ENCODE measurements at regions not wholly inside any gene's neighbourhood (a gene's known extent, or its start where the extent isn't known, plus 50 kb on each side); places are given as distances from the start of the nearest gene placed in this dataset.

DNA sequence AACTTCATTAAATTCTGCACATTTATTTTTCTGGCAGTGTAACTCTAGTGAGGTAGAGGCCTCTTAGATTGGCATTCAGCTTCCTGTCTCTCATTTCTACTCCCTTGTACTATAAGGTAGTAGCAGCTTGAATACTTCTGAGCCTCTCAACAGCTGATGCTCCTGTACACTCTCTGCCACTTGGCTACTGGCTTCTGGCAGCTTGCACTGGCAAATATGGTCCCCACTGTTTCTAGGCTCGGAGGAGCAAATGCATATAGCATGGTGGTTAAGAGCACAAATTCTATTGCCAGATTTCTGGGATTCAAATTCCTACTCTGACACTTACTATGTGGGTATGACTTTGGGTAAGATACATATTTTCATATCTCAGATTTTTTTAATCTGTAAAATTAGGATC lies 292.8 kb upstream of the ADGRB3 start:
- intact Hi-C loops (cut with micrococcal nuclease; ENCODE audit: unreplicated experiment) = loop anchor here (10.0 kb wide), 1 partner anchor 623 kb away; no protein-coding TSS in a partner anchor
- FAIRE-seq = no peak

More for the DNA sequence above, 292.8 kb upstream of the ADGRB3 start:
- POLR2A ChIA-PET = no interaction called here
- Histone ChIP-seq H4K20me1 (ENCODE audit: control insufficient read depth, insufficient read depth) (no peaks in the 10 kb centered on the region), H3K27me3 (replicated peaks in 1 of 2; ENCODE audit: control insufficient read depth in 2 of 2, insufficient read depth in 2 of 2, low read length in 1 of 2) (no peaks in the 10 kb centered on the region), H3K27ac (ENCODE audit: control insufficient read depth, insufficient read depth) (no peak overlapping the region), H3K36me3 (ENCODE audit: control insufficient read depth in 2 of 2, insufficient read depth in 2 of 2, low read length in 1 of 2) (no peaks in the 10 kb centered on the region), H3K79me2 (ENCODE audit: control insufficient read depth, insufficient read depth, low read length) (no peaks in the 10 kb centered on the region), H3K4me2 (ENCODE audit: control insufficient read depth, insufficient read depth) (no peak overlapping the region), H3K9ac (ENCODE audit: control insufficient read depth, insufficient read depth, low read length) (no peak overlapping the region), H2AFZ (ENCODE audit: control insufficient read depth, low read depth, low read length) (no peak overlapping the region), H3K4me3 (no peak overlapping the region), H3K4me1 (ENCODE audit: control insufficient read depth, insufficient read depth, low read length) (no peaks in the 10 kb centered on the region), H3K9me3 (replicated peaks; ENCODE audit: control insufficient read depth, insufficient read depth, low read length) (no peaks in the 10 kb centered on the region)
- SMC1A ChIA-PET (ENCODE audit: uncharacterized antibody, unreplicated experiment) = no interaction called here
- 0% methylated on average over 1 of the region's 1 CpG for WGBS (ENCODE audit: insufficient coverage, insufficient replicate concordance, low lambda C conversion rate, missing lambda C conversion rate)
- no peak for TF ChIP-seq ZSCAN29 (IDR thresholded peaks at IDR 0.05)
- no peak for TF ChIP-seq CHD1 (IDR thresholded peaks at IDR 0.05; ENCODE audit: low read depth, low read length)
- no peak for TF ChIP-seq MEF2B (IDR thresholded peaks at IDR 0.05; ENCODE audit: partially characterized antibody, poor library complexity, severe bottlenecking)
- no peak for TF ChIP-seq SKIL (IDR thresholded peaks at IDR 0.05; ENCODE audit: low read depth, poor library complexity, severe bottlenecking)
- TF ChIP-seq CBFB (IDR thresholded peaks at IDR 0.05; ENCODE audit: low read depth) = no peak
- no peak for TF ChIP-seq IRF4 (IDR thresholded peaks at IDR 0.05; ENCODE audit: low read depth, low read length)
- no peak for TF ChIP-seq ETV6 (conservative IDR thresholded peaks at IDR 0.05 in 1 of 2, IDR thresholded peaks at IDR 0.05 in 1 of 2; ENCODE audit: borderline replicate concordance in 1 of 2, low read depth in 1 of 2)
- TF ChIP-seq MXI1 (IDR thresholded peaks at IDR 0.05; ENCODE audit: low read depth, low read length) = no peak
- no peak for TF ChIP-seq SUPT20H (IDR thresholded peaks at IDR 0.05; ENCODE audit: borderline replicate concordance, control insufficient read depth, low read depth, low read length)
- TF ChIP-seq NRF1 (conservative IDR thresholded peaks at IDR 0.05; ENCODE audit: low read depth, low read length) = no peak
- no peak for TF ChIP-seq FOXM1 (IDR thresholded peaks at IDR 0.05; ENCODE audit: low read depth, low read length)
- TF ChIP-seq JUNB (IDR thresholded peaks at IDR 0.05) = no peak
- no peak for TF ChIP-seq ZBTB4 (CRISPR knock-in tag; IDR thresholded peaks at IDR 0.05)
- TF ChIP-seq BMI1 (IDR thresholded peaks at IDR 0.05; ENCODE audit: borderline replicate concordance) = no peak
- RAD21 ChIA-PET (ENCODE audit: unreplicated experiment) = interaction anchor here (1.4 kb wide), 1 partner anchor 59 kb away, joined by 3 read pairs; no protein-coding TSS in a partner anchor
- no peak for DNase-seq (ENCODE audit: low read depth, low spot score)
- no peak for ATAC-seq
- in situ Hi-C loops (cut with MboI) = no loop called here
- no TSS peak for BruUV-seq (replicated peaks)
- CTCF ChIA-PET = interaction anchor here (0.5 kb wide), 1 partner anchor 146 kb away, joined by 3 read pairs; no protein-coding TSS in a partner anchor
